Central memory CD4-positive, alpha-beta T cell (primary cell): ENCODE measurements at regions not wholly inside any gene's neighbourhood (a gene's known extent, or its start where the extent isn't known, plus 50 kb on each side); places are given as distances from the start of the nearest gene placed in this dataset.
"Not testable (repeated sequence)": the region's sequence is repeated elsewhere in the genome, so short reads cannot be mapped to it uniquely, and the experiment has no call there.

Experiments used
- DNase-seq: peaks from one replicate; pipeline ENCODE4 v3.0.0; 2022

- no peak for DNase-seq
Measured at GRCh38 chr4:141290771-141291170, 70.1 kb downstream of the ZNF330 start.

- DNase-seq = no peak
Measured at GRCh38 chr4:141294306-141294705, 73.6 kb downstream of the ZNF330 start.

GRCh38 chr4:141301216-141301615 lies 80.5 kb downstream of the ZNF330 start:
- DNase-seq = no peak

- DNase-seq = no peak
Measured at GRCh38 chr4:141302924-141303323, 82.2 kb downstream of the ZNF330 start.

- no peak for DNase-seq
Measured at GRCh38 chr4:141304346-141304745, 83.7 kb downstream of the ZNF330 start.

GRCh38 chr4:141306331-141306730 lies 85.6 kb downstream of the ZNF330 start:
- no peak for DNase-seq

- DNase-seq = peak; percentile 56
Measured at GRCh38 chr4:141307241-141307689, 86.6 kb downstream of the ZNF330 start.

GRCh38 chr4:141309874-141310273 lies 89.2 kb downstream of the ZNF330 start:
- DNase-seq = no peak

- DNase-seq = no peak
Measured at GRCh38 chr4:141311246-141312204, 90.8 kb downstream of the ZNF330 start.

- DNase-seq = no peak
Measured at GRCh38 chr4:141314627-141315026, 93.9 kb downstream of the ZNF330 start.

GRCh38 chr4:141328560-141329173 lies 108.0 kb downstream of the ZNF330 start:
- no peak for DNase-seq

- no peak for DNase-seq
Measured at GRCh38 chr4:141329174-141329569, 108.5 kb downstream of the ZNF330 start.

GRCh38 chr4:141330616-141331015 lies 109.9 kb downstream of the ZNF330 start:
- no peak for DNase-seq

GRCh38 chr4:141331534-141332358 lies 111.1 kb downstream of the ZNF330 start:
- no peak for DNase-seq

GRCh38 chr4:141332359-141333181 lies 111.9 kb downstream of the ZNF330 start:
- not testable (repeated sequence) for DNase-seq

GRCh38 chr4:141333456-141334230 lies 112.9 kb downstream of the ZNF330 start:
- DNase-seq = not testable (repeated sequence)

- DNase-seq = no peak
Measured at GRCh38 chr4:141335166-141335565, 114.5 kb downstream of the ZNF330 start.

- no peak for DNase-seq
Measured at GRCh38 chr4:141338238-141338637, 117.5 kb downstream of the ZNF330 start.

- DNase-seq = no peak
Measured at GRCh38 chr4:141339391-141339790, 118.7 kb downstream of the ZNF330 start.

- DNase-seq = no peak
Measured at GRCh38 chr4:141339966-141340365, 119.3 kb downstream of the ZNF330 start.

- no peak for DNase-seq
Measured at GRCh38 chr4:141340458-141340857, 119.8 kb downstream of the ZNF330 start.
